RWPE2 (cell line): ENCODE measurements at regions not wholly inside any gene's neighbourhood (a gene's known extent, or its start where the extent isn't known, plus 50 kb on each side); places are given as distances from the start of the nearest gene placed in this dataset.

Experiments used
- ATAC-seq: fragments of 200-7000 bp; cut with Tn5 transposase; 3 replicates; pipeline ENCODE4 v1.9.1; 2021; ENCODE audit warnings: low read depth
- DNase-seq: peaks from one replicate; pipeline ENCODE4 v3.0.0-alpha.2; 2020; ENCODE audit warnings: low spot score
- H3K27ac ChIP-seq: fragments of 450-650 bp; 2 replicates; pipeline ENCODE4 v1.5.1; 2017; ENCODE audit warnings: mild to moderate bottlenecking; ENCODE audit not compliant: poor library complexity, severe bottlenecking
- H3K27me3 ChIP-seq: fragments of 250-450 bp; sonication (Bioruptor Pico); 2 replicates; pipeline ENCODE4 v1.5.1; 2021; ENCODE audit warnings: mild to moderate bottlenecking, moderate library complexity; ENCODE audit not compliant: insufficient read depth, poor library complexity, severe bottlenecking
- H3K36me3 ChIP-seq: fragments of 250-450 bp; sonication (Bioruptor Pico); 2 replicates; pipeline ENCODE4 v1.5.1; 2020; ENCODE audit warnings: low read depth, mild to moderate bottlenecking, moderate library complexity
- H3K4me1 ChIP-seq: fragments of 250-450 bp; sonication (Bioruptor Pico); 2 replicates; pipeline ENCODE4 v1.5.1; 2021; ENCODE audit warnings: mild to moderate bottlenecking, moderate library complexity; ENCODE audit not compliant: insufficient read depth, poor library complexity, severe bottlenecking
- H3K4me3 ChIP-seq: fragments of 250-450 bp; sonication (Bioruptor Pico); 2 replicates; pipeline ENCODE4 v1.5.1; 2021; ENCODE audit warnings: mild to moderate bottlenecking, moderate library complexity; ENCODE audit not compliant: severe bottlenecking
- H3K9me3 ChIP-seq: fragments of 250-450 bp; sonication (Bioruptor Pico); 2 replicates; pipeline ENCODE4 v1.5.1; 2021; ENCODE audit warnings: mild to moderate bottlenecking, moderate library complexity; ENCODE audit not compliant: severe bottlenecking
- TF ChIP-seq, protein P1 (sequence below): fragments of 450-650 bp; IDR thresholded peaks from one replicate; pipeline ENCODE4 v1.5.1; 2017; ENCODE audit warnings: mild to moderate bottlenecking, moderate library complexity; ENCODE audit not compliant: poor library complexity, severe bottlenecking

GRCh38 chr1:29767769-29768425 is 531.6 kb downstream of the PTPRU start:
- H3K4me3 ChIP-seq: no peak overlapping the region
- no peak overlapping the region for H3K27ac ChIP-seq
- no peaks in the 10 kb centered on the region for H3K9me3 ChIP-seq
- DNase-seq (no peak), ATAC-seq (no peak)
- no peaks in the 10 kb centered on the region for H3K4me1 ChIP-seq
- TF ChIP-seq, protein P1, sequence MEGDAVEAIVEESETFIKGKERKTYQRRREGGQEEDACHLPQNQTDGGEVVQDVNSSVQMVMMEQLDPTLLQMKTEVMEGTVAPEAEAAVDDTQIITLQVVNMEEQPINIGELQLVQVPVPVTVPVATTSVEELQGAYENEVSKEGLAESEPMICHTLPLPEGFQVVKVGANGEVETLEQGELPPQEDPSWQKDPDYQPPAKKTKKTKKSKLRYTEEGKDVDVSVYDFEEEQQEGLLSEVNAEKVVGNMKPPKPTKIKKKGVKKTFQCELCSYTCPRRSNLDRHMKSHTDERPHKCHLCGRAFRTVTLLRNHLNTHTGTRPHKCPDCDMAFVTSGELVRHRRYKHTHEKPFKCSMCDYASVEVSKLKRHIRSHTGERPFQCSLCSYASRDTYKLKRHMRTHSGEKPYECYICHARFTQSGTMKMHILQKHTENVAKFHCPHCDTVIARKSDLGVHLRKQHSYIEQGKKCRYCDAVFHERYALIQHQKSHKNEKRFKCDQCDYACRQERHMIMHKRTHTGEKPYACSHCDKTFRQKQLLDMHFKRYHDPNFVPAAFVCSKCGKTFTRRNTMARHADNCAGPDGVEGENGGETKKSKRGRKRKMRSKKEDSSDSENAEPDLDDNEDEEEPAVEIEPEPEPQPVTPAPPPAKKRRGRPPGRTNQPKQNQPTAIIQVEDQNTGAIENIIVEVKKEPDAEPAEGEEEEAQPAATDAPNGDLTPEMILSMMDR: no peak
- H3K27me3 ChIP-seq: peaks cover 21% of the 10 kb centered on the region
- H3K36me3 ChIP-seq: no peaks in the 10 kb centered on the region

DNA sequence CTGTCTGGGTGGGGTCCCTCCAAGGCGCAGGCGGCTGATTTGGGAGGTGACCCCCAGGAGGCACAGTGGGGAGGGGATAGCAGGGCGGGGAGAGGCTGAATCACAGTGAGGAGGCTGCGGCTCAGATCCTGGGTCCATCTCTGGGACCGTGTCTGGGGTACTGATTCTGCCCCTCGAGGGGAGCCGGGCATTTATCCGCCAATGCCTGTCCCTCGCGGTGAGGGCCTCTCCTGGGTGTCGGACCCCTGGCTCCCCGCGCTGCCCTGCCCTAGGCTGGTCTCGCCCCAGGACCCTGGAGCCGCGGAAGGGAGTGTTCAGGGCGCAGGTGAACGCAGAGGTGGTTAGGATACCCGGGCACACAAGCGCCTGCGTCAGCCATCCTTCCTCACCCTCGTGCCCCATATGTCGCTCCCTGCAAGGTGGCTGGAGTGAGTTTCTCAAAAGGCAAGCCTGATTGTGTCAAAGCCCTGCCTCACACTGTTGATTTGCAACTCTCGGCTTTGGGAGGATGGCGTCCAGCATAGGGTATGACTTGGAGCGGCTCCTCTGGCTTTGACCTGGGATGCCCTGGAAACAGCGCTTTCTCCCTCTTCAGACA is 530.9 kb downstream of the PTPRU start:
- Histone ChIP-seq H3K27ac (no peak overlapping the region), H3K4me1 (no peaks in the 10 kb centered on the region), H3K9me3 (no peaks in the 10 kb centered on the region), H3K4me3 (no peak overlapping the region), H3K36me3 (no peaks in the 10 kb centered on the region), H3K27me3 (peaks cover 21% of the 10 kb centered on the region)
- TF ChIP-seq, protein P1: no peak
- ATAC-seq: no peak
- DNase-seq: no peak

DNA sequence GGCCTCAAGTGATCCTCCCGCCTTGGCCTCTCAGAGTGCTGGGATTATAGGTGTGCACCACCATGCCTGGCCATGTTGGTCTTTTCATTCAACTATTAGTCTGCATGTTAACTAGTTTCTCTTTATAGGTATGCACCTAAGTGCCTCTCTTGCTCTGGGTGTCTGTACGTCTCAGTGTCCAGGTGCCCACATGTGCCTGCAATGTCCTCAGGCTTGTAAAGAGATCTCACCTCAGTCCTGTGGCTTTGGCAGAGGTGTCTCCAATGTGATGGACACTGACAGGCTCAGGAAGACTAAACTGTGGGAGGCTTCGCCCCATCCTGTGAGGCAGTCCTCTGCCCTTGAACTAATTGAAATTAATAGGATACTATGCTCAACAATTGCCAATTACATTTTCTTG is 526.3 kb downstream of the PTPRU start:
- Histone ChIP-seq H3K36me3 (no peaks in the 10 kb centered on the region), H3K27ac (no peak overlapping the region), H3K9me3 (no peaks in the 10 kb centered on the region)

DNA sequence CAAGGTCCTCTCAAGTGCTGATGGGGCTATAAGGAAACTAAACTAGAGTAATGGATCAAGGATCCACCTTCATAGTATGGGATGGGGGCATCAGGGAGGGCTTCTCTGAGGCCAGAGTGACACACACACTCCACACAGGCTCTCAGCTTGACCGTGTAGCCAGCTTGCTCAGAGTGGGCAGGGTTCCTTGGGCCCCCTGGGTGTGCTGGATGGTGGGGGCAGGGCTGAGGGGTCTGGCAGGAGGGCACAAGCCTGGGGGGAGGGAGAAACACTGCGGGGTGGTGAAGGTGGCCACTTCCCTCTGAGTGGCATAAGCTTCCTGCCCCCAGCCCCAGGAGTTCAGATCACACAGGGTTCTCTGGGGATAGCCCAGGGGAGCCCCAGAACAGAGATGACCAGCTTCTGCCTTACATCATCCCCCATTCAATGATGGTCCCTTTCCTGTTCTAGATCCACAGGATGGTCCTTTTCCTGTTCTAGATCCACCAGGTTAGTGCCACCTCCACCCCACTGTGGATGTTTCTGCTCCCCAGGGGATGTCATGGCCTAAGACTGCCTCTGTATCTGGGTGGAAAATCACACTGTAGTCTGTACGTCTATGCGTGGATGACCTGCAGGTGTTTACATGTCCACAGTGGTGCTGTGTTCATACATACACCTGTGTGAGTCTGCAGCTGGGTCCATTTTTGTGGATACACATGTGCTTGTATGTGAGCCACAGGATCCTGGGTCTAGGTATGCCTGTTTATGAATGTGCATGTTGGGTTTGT is 525.0 kb downstream of the PTPRU start:
- TF ChIP-seq, protein P1: no peak
- no peak for ATAC-seq

More for the DNA sequence above, 526.3 kb downstream of the PTPRU start:
- Histone ChIP-seq H3K4me1 (no peaks in the 10 kb centered on the region), H3K4me3 (no peak overlapping the region), H3K27me3 (peaks cover 16% of the 10 kb centered on the region)
- no peak for DNase-seq
- TF ChIP-seq, protein P1: no peak
- no peak for ATAC-seq

More for the DNA sequence above, 525.0 kb downstream of the PTPRU start:
- no peak overlapping the region for H3K27ac ChIP-seq
- no peak for DNase-seq
- no peaks in the 10 kb centered on the region for H3K4me1 ChIP-seq
- H3K27me3 ChIP-seq: peaks cover 9% of the 10 kb centered on the region
- no peaks in the 10 kb centered on the region for H3K36me3 ChIP-seq
- H3K4me3 ChIP-seq: no peak overlapping the region
- H3K9me3 ChIP-seq: no peaks in the 10 kb centered on the region
